DND-41 (cell line): ENCODE measurements at regions not wholly inside any gene's neighbourhood (a gene's known extent, or its start where the extent isn't known, plus 50 kb on each side); places are given as distances from the start of the nearest gene placed in this dataset.

Experiments used
- CTCF ChIP-seq: IDR thresholded peaks from 2 replicates; pipeline ENCODE4 v1.5.1; 2012; ENCODE audit warnings: borderline replicate concordance, low read length, moderate library complexity, mild to moderate bottlenecking; ENCODE audit not compliant: poor library complexity, severe bottlenecking; ENCODE audit errors: extremely low read depth
- EZH2 ChIP-seq: IDR thresholded peaks from 3 replicates; pipeline ENCODE4 v1.6.1; 2012; ENCODE audit warnings: borderline replicate concordance, low read depth, mild to moderate bottlenecking, moderate library complexity, low read length, inconsistent platforms; ENCODE audit not compliant: severe bottlenecking

GRCh38 chr2:239506961-239507360, 106.1 kb upstream of the HDAC4 start:
- no peak for TF ChIP-seq CTCF
- no peak for TF ChIP-seq EZH2
